ENCODE measurements at regions not wholly inside any gene's neighbourhood (a gene's known extent, or its start where the extent isn't known, plus 50 kb on each side); places are given as distances from the start of the nearest gene placed in this dataset.
A peak's percentile ranks its signal among the peaks of the same experiment; 100 is the strongest.

DNA sequence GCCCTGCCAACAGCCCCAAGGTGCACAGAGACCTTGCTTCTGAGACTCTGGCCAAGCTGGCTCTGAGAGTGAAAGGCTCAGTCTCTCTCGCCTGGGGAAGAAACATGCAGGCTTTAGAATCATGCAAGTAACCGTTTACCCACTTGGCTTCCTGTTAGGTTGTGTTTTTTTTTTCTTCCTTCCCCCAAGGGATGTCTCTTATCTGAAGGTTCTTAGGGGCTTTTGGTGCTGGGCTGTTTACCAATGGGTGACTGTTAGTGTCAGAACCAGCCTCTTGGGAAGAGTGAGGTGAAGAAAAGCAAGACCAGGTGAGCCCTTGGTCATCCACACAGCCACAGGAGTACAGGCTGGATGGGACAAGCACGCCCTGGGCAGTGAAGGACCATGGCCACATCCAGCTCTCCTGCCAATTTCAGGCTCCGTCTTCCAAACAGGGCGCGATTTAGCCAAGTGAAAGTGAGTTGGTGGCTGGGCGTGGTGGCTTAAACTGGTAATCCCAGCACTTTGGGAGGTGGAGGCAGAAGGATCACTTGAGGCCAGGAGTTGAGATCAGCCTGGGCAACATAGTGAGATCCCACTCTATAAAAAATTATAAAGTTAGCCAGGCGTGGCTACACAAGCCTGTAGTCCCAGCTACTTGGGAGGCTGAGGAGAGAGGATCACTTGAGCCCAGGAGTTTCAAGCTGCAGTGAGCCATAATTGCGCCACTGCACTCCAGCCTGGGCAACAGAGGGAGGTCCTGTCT lies 76.3 kb upstream of the CUX1 start:
- Histone ChIP-seq H3K4me1 (peaks cover 0 to 7% (median 5%) of the 10 kb centered on the region in 4 donors), H3K27ac (no peak overlapping the region), H3K9me3 (no peaks in the 10 kb centered on the region), H3K27me3 (no peaks in the 10 kb centered on the region), H3K4me3 (no peak overlapping the region), H3K36me3 (no peaks in the 10 kb centered on the region)
- no peak for DNase-seq
- no peak for TF ChIP-seq POLR2A (IDR thresholded peaks at IDR 0.05)
- TF ChIP-seq, protein P1, sequence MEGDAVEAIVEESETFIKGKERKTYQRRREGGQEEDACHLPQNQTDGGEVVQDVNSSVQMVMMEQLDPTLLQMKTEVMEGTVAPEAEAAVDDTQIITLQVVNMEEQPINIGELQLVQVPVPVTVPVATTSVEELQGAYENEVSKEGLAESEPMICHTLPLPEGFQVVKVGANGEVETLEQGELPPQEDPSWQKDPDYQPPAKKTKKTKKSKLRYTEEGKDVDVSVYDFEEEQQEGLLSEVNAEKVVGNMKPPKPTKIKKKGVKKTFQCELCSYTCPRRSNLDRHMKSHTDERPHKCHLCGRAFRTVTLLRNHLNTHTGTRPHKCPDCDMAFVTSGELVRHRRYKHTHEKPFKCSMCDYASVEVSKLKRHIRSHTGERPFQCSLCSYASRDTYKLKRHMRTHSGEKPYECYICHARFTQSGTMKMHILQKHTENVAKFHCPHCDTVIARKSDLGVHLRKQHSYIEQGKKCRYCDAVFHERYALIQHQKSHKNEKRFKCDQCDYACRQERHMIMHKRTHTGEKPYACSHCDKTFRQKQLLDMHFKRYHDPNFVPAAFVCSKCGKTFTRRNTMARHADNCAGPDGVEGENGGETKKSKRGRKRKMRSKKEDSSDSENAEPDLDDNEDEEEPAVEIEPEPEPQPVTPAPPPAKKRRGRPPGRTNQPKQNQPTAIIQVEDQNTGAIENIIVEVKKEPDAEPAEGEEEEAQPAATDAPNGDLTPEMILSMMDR (IDR thresholded peaks at IDR 0.05): no peak

DNA sequence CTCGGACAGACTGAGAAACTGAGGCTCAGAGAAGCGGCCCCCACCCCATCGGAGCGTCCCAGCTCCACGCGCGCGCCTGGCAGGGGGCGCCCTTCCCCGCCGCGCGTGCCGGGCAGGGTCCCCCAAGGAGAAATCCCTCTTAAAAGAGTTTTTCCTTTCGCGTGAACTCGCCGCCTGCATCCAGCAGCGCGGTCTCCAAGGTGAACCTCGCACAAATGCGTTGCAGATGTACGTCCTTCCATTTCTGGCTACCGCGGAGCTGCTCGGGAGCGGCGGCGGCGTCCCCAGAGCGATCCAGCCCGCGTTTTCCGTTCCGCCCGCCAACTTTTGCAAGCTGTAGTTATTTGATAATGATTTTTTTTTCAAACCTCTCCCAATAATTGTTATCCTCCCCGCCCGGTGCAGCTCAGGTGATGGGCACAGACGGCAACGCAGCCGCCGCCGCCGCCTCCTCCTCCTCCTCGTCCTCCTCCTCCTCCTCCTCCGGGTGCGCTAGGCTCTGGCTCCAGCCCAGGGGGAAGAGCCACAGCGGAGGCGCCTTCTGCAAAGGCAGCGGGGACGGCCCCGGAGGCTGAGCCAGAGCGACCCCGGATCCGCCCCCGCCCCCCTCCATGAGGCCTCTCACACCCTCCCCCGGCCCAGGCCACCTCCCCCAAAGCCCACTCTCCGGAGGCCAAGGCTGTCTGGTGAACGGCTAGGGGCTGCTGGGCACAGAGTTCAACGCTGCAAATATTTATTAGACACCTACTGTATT lies 74.0 kb upstream of the CUX1 start:
- no peak for TF ChIP-seq POLR2A (IDR thresholded peaks at IDR 0.05)
- TF ChIP-seq, protein P1 (IDR thresholded peaks at IDR 0.05): peak in 4 of 6 experiments; percentile 27 to 46 (median 43)
- Histone ChIP-seq H3K36me3 (no peaks in the 10 kb centered on the region), H3K9me3 (no peaks in the 10 kb centered on the region), H3K27ac (peak overlapping the region in 1 of 4 donors; percentile 51), H3K27me3 (no peaks in the 10 kb centered on the region), H3K4me1 (peaks cover 0 to 7% (median 5%) of the 10 kb centered on the region in 4 donors), H3K4me3 (peak overlapping the region; percentile 41 to 50 (median 43))
- peak; percentile 53 to 83 (median 80) for DNase-seq

DNA sequence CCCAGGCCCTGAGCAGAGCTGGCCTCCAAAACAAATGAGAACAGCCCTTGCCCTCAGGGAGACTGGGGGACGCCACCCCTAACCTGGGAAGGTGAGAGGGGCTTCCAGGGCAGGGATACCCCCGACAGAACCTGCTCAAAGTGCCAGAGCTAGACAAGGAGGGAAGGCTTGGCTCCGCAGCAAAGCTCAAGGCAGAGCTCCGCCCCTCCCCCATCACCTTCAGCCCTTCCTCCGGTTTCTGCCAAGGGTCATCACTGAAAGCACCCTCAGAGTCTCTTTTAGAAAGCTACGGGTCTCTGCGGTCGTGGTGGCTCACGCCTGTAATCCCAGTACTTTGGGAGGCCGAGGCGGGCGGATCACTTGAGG lies 73.4 kb upstream of the CUX1 start:
- no peaks in the 10 kb centered on the region for H3K36me3 ChIP-seq
- peak overlapping the region; percentile 41 to 50 (median 43) for H3K4me3 ChIP-seq
- DNase-seq: peak in 2 of 3 donors; percentile 41 to 53
- H3K27me3 ChIP-seq: no peaks in the 10 kb centered on the region
- H3K9me3 ChIP-seq: no peaks in the 10 kb centered on the region
- TF ChIP-seq, protein P1 (IDR thresholded peaks at IDR 0.05): no peak
- no peak for TF ChIP-seq POLR2A (IDR thresholded peaks at IDR 0.05)
- H3K4me1 ChIP-seq: peaks cover 0 to 7% (median 5%) of the 10 kb centered on the region in 4 donors
- peak overlapping the region in 1 of 4 donors; percentile 51 for H3K27ac ChIP-seq

DNA sequence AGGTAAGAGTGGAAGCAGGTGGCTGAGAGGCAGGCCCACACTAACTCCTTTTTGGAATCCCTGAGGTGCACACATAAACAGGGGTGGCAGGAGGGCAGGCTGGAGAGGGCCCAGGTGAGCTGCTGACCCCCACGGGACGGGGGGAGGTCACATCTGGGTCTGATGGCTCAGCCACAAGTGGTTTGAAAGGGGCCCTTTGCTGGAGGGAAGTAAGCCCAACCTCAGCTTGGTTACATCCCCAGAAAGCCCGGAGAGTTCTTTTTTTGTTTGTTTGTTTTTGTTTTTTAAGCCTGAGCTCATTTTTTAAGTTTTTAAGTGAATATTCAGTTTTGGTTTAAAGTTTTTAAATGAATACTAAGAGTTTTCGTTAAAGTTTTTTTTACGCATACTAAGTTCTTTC lies 72.8 kb upstream of the CUX1 start:
- H3K27me3 ChIP-seq: no peaks in the 10 kb centered on the region
- no peaks in the 10 kb centered on the region for H3K9me3 ChIP-seq
- DNase-seq: no peak
- peak overlapping the region in 1 of 4 donors; percentile 7 for H3K27ac ChIP-seq
- no peaks in the 10 kb centered on the region for H3K36me3 ChIP-seq
- TF ChIP-seq, protein P1 (IDR thresholded peaks at IDR 0.05): no peak
- TF ChIP-seq POLR2A (IDR thresholded peaks at IDR 0.05): no peak
- H3K4me3 ChIP-seq: no peak overlapping the region
- peaks cover 0 to 7% (median 5%) of the 10 kb centered on the region in 4 donors for H3K4me1 ChIP-seq

DNA sequence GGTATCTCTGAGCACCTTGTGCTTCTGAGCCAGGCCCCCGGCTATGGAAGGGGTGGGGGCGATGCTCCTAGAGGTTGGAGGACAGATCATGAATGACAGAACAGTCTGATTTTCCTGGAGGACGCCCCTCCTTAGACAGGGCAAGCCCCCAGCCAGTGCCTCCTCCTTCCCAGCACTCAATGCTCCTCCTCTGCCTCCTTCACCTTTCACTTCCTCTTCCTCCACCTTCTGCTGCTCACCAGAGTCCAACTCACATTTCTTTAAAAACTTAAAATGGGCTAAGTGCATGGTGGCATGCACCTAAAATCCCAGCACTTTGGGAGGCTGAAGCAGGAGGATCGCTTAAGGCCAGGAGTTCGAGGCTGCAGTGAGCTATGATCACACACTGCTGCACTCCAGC lies 71.1 kb upstream of the CUX1 start:
- Histone ChIP-seq H3K4me3 (no peak overlapping the region), H3K27me3 (no peaks in the 10 kb centered on the region), H3K4me1 (peaks cover 0 to 7% (median 5%) of the 10 kb centered on the region in 4 donors), H3K36me3 (no peaks in the 10 kb centered on the region), H3K27ac (no peak overlapping the region), H3K9me3 (no peaks in the 10 kb centered on the region)
- TF ChIP-seq POLR2A (IDR thresholded peaks at IDR 0.05): no peak
- TF ChIP-seq, protein P1 (IDR thresholded peaks at IDR 0.05): no peak
- DNase-seq: no peak
